Suprapubic skin (tissue), 3 donors: ENCODE measurements at regions not wholly inside any gene's neighbourhood (a gene's known extent, or its start where the extent isn't known, plus 50 kb on each side); places are given as distances from the start of the nearest gene placed in this dataset.
"Not testable (repeated sequence)": the region's sequence is repeated elsewhere in the genome, so short reads cannot be mapped to it uniquely, and the experiment has no call there.

Experiments
- CTCF ChIP-seq, 2 donors: fragments of 200-600 bp in 1 of 2; fragments of 450-650 bp in 1 of 2; sonication (generic) in 1 of 2; IDR thresholded peaks; one replicate each; pipeline ENCODE4 v1.5.1; 2016 to 2019; ENCODE audit warnings: antibody characterized with exemption in 2 of 2, mild to moderate bottlenecking in 1 of 2, moderate library complexity in 1 of 2
- POLR2A ChIP-seq, 2 donors: fragments of 450-650 bp; IDR thresholded peaks; one replicate each; pipeline ENCODE4 v1.6.1; 2017; ENCODE audit warnings: antibody characterized with exemption in 2 of 2, mild to moderate bottlenecking in 2 of 2, moderate library complexity in 2 of 2

DNA sequence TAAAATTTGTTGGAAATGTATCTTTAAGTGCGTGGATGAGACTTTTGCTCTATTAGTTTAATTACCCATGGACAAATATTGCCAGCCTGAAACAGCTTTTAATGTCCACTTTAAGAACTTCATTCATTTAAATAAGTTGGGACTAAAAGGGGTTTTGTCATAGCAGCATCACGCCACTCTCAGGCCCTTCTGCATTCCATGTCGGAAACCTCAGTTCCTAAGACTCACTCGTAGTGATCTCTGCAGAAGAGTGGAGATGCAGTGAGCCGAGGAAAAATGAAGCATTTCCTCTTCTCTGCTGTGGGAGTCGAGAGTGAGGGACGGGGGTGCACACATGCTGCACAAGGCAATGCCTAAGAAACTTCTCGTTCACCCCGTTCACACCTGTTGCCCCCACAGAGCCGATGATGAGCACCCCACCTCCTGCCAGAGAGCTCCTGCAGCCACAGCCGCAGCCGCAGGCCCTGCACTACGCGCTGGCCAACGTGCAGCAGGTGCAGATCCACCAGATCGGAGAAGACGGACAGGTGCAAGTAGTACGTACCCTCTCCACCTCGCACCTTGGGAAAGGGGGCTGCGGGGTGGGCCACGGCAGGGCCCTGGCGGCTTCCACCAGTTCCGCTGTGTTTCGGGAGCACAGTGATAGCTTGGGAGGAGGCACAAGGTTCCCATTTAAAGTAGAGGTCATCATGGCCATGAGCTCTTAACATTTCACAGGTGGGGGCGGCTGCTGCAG, 68.8 kb upstream of the CRYM start:
- not testable (repeated sequence) for TF ChIP-seq CTCF, POLR2A (IDR thresholded peaks at IDR 0.05)
